HCT116 (cell line): ENCODE measurements at regions not wholly inside any gene's neighbourhood (a gene's known extent, or its start where the extent isn't known, plus 50 kb on each side); places are given as distances from the start of the nearest gene placed in this dataset.

Experiments used
- CEBPB ChIP-seq: IDR thresholded peaks from 2 replicates; pipeline ENCODE4 v1.6.1; 2012; ENCODE audit warnings: low read depth
- EZH2phosphoT487 ChIP-seq: fragments of 200-600 bp; IDR thresholded peaks from 2 replicates; pipeline ENCODE4 v1.6.1; 2018; ENCODE audit warnings: antibody characterized with exemption, borderline replicate concordance
- FOSL1 ChIP-seq: IDR thresholded peaks from 2 replicates; pipeline ENCODE4 v1.6.1; 2012; ENCODE audit warnings: low read depth
- POLR2A ChIP-seq: IDR thresholded peaks from 2 replicates; pipeline ENCODE4 v1.7.0; 2011; ENCODE audit warnings: borderline replicate concordance; ENCODE audit not compliant: insufficient read depth, insufficient read length; ENCODE audit errors: extremely low read depth
- POLR2AphosphoS5 ChIP-seq: IDR thresholded peaks from 2 replicates; pipeline ENCODE4 v1.6.1; 2011; ENCODE audit warnings: mild to moderate bottlenecking, low read depth, low read length, moderate library complexity
- YY1 ChIP-seq: IDR thresholded peaks from 2 replicates; pipeline ENCODE4 v1.6.1; 2011; ENCODE audit warnings: low read length, low read depth, moderate library complexity, mild to moderate bottlenecking; ENCODE audit not compliant: insufficient replicate concordance; ENCODE audit errors: extremely low read depth
- ZFX ChIP-seq: fragments of 450-650 bp; IDR thresholded peaks from 2 replicates; pipeline ENCODE4 v1.6.1; 2017
- TF ChIP-seq, protein P1 (sequence below): IDR thresholded peaks from 2 replicates; pipeline ENCODE4 v1.6.1; 2011; ENCODE audit warnings: mild to moderate bottlenecking, low read length, moderate library complexity; ENCODE audit not compliant: insufficient replicate concordance; ENCODE audit errors: extremely low read depth
- TF ChIP-seq, protein P2 (sequence below), 3 experiments: fragments of 200-600 bp in 1 of 3; sonication (generic) in 1 of 3; IDR thresholded peaks in 2 of 3; conservative IDR thresholded peaks in 1 of 3; 2 replicates each; pipeline ENCODE4 v1.5.1; 2012 to 2017; ENCODE audit warnings: low read depth in 2 of 3, low read length in 2 of 3, antibody characterized with exemption in 1 of 3, borderline replicate concordance in 1 of 3, control low read depth in 1 of 3, mild to moderate bottlenecking in 1 of 3, mixed read lengths in 1 of 3, mixed run types in 1 of 3, moderate library complexity in 1 of 3; ENCODE audit not compliant: insufficient read depth in 1 of 3

- TF ChIP-seq POLR2AphosphoS5 (no peak), POLR2A (no peak), ZFX (no peak), CEBPB (no peak), YY1 (no peak), FOSL1 (no peak), EZH2phosphoT487 (no peak)
- TF ChIP-seq, protein P1, sequence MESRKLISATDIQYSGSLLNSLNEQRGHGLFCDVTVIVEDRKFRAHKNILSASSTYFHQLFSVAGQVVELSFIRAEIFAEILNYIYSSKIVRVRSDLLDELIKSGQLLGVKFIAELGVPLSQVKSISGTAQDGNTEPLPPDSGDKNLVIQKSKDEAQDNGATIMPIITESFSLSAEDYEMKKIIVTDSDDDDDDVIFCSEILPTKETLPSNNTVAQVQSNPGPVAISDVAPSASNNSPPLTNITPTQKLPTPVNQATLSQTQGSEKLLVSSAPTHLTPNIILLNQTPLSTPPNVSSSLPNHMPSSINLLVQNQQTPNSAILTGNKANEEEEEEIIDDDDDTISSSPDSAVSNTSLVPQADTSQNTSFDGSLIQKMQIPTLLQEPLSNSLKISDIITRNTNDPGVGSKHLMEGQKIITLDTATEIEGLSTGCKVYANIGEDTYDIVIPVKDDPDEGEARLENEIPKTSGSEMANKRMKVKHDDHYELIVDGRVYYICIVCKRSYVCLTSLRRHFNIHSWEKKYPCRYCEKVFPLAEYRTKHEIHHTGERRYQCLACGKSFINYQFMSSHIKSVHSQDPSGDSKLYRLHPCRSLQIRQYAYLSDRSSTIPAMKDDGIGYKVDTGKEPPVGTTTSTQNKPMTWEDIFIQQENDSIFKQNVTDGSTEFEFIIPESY, result no peak
- TF ChIP-seq, protein P2, sequence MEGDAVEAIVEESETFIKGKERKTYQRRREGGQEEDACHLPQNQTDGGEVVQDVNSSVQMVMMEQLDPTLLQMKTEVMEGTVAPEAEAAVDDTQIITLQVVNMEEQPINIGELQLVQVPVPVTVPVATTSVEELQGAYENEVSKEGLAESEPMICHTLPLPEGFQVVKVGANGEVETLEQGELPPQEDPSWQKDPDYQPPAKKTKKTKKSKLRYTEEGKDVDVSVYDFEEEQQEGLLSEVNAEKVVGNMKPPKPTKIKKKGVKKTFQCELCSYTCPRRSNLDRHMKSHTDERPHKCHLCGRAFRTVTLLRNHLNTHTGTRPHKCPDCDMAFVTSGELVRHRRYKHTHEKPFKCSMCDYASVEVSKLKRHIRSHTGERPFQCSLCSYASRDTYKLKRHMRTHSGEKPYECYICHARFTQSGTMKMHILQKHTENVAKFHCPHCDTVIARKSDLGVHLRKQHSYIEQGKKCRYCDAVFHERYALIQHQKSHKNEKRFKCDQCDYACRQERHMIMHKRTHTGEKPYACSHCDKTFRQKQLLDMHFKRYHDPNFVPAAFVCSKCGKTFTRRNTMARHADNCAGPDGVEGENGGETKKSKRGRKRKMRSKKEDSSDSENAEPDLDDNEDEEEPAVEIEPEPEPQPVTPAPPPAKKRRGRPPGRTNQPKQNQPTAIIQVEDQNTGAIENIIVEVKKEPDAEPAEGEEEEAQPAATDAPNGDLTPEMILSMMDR (IDR thresholded peaks at IDR 0.05 in 2 of 3, conservative IDR thresholded peaks at IDR 0.05 in 1 of 3; ENCODE audit: borderline replicate concordance in 1 of 3, insufficient read depth in 1 of 3, low read depth in 2 of 3, low read length in 2 of 3), result no peak
Measured at GRCh38 chr5:17817990-17818389, 183.7 kb downstream of the TAF11L14 start.
